ENCODE measurements at regions not wholly inside any gene's neighbourhood (a gene's known extent, or its start where the extent isn't known, plus 50 kb on each side); places are given as distances from the start of the nearest gene placed in this dataset.

DNA sequence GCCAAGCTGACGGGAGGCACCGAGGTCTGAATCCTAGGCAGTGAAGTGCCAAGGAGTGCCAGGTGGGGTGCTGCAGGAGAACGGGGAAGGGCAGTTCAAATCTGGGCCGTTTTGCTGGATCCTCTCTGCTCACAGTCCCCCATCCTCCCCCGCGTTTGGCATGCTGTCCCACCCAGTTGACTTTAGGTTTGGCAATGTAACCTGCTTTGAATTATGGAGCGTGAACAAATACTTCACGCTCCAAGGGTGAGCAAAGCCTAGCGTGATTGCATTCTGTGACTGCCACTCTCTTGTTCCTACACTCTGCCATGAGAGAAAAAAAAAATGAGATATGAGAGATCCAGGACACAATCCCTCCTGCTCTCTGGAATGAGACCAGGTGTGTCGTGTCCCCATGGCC lies 381.9 kb downstream of the ZNF516 start:
- no peak overlapping the region for H3K4me3 ChIP-seq

DNA sequence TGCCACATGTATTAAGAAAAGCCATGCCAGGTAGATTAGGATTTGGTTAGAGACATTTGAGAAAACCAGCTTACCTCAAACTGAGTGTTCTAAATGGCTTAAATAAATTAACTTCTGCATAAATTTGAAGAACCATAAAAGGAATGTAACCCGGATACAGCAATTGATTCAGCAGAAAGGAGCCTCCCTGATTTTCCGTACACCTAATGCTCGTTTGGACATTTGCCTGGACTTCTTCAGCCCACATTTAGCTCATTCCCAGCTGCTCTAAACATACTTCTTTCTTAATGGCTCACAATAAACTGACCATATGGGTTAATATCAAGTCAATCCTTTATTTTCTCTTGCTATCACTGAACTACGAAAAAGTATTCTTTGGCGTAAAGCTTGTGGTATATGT lies 392.4 kb downstream of the ZNF516 start:
- no peaks in the 10 kb centered on the region for H3K27me3 ChIP-seq
- DNase-seq, result no peak
- H3K9me3 ChIP-seq, result no peaks in the 10 kb centered on the region
- no peak overlapping the region for H3K4me3 ChIP-seq
- H3K36me3 ChIP-seq, result no peaks in the 10 kb centered on the region

More for the DNA sequence above, 381.9 kb downstream of the ZNF516 start:
- no peak for DNase-seq
- Histone ChIP-seq H3K27me3 (no peaks in the 10 kb centered on the region), H3K36me3 (no peaks in the 10 kb centered on the region), H3K9me3 (no peaks in the 10 kb centered on the region)

DNA sequence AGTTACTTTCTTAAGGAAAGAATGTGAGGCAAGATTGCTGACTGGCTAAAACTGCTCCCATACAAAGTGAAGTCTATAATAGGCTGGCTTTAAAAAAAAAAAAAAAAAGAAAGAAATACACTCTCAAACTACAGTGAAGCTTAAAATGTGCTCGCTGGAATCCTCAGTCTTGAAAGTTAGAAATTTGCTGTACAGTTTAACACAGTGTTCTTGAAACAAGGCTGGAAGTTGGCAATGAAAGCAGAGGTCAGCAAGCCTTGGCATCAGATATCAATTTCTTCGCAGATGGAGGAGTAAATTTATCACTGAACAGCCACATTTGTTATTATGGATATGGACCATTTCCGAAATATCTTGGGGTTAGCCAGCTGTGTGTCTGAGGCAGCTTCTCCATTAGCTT lies 392.9 kb downstream of the ZNF516 start:
- H3K9me3 ChIP-seq, result no peaks in the 10 kb centered on the region
- no peaks in the 10 kb centered on the region for H3K27me3 ChIP-seq
- no peaks in the 10 kb centered on the region for H3K36me3 ChIP-seq
- no peak for DNase-seq
- H3K4me3 ChIP-seq, result no peak overlapping the region

DNA sequence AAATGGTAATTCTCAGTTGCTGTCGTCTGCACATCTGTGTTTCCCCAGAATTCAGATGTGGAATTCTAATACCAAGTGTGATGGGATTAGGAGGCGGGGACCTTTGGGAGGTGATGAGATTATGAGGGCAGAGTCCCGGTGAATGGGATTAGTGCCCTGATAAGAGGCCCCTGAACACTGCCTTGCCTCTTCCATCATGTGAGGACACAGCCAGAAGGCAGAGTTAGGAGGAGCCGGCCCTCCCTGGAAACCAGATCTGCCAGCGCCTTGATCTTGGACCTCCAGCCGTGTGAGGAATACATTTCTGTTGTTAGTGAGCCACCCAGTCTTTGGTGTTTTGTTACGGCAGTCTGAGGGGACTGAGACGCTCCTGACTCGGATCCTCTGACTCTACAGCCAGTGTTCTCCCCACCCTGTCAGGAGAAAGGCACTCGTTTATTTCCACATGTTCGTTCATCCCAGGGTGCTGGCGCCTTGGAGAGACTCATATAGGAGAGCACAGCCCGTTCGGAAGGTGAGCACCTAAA lies 395.0 kb downstream of the ZNF516 start:
- Histone ChIP-seq H3K27me3 (no peaks in the 10 kb centered on the region), H3K36me3 (no peaks in the 10 kb centered on the region), H3K9me3 (no peaks in the 10 kb centered on the region), H3K4me3 (no peak overlapping the region)
- DNase-seq, result no peak

DNA sequence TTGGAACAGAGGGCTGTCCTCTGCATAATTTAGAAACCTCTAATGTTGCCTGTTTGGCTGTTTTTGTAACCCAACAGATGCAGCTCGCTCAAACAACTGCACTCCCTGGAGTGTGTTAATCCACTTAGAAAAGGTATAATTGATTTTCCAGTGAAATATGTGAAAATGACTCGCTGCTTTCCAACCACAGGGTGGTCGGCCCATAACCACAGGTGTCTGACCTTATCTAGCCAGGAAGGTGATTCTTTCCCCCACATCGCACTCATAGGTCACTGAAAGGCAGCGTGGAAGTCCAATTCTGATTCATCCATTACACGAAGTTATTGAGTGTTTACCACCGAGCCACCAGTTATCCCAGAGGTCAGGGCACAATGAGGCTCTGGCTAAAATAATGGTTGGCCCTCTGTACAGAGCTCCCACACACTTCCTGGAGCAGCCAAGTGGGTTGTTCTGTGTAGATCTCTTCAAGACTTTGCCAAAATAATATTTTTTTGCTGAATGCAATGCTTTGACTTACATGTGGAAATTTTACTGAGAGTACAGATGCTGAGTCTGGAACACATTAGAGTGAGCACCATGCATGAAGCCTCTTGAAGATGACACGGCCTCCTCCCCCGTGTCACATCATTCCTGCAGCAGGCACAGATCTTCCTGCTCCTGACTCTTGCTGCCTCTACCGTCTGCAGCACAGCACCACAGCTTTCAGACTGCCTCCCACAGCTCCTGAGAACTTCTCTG lies 396.2 kb downstream of the ZNF516 start:
- H3K4me3 ChIP-seq, result no peak overlapping the region
- H3K27me3 ChIP-seq, result no peaks in the 10 kb centered on the region
- H3K9me3 ChIP-seq, result no peaks in the 10 kb centered on the region
- no peaks in the 10 kb centered on the region for H3K36me3 ChIP-seq
- no peak for DNase-seq

DNA sequence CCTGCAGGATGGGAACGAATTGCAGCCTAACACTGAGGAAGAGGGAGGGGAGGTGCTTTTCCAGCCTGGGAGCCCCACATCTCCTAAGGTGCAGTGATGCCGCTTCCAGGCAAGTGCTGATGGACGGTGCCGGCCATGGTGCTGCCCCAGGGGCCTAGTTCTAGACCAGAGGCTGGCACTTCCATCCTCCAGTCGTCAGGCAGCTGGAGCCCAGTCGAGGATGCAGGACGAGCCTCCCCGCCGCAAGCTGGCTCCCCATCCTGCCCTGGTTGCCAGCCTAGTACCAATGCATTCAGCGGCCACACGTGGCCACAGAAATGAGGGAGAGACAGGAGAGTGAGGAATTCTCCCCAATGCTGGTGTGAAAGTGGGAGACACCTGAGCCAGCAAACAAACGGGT lies 413.5 kb downstream of the ZNF516 start:
- Histone ChIP-seq H3K4me3 (no peak overlapping the region), H3K9me3 (no peaks in the 10 kb centered on the region), H3K27me3 (no peaks in the 10 kb centered on the region), H3K36me3 (no peaks in the 10 kb centered on the region)
- no peak for DNase-seq

DNA sequence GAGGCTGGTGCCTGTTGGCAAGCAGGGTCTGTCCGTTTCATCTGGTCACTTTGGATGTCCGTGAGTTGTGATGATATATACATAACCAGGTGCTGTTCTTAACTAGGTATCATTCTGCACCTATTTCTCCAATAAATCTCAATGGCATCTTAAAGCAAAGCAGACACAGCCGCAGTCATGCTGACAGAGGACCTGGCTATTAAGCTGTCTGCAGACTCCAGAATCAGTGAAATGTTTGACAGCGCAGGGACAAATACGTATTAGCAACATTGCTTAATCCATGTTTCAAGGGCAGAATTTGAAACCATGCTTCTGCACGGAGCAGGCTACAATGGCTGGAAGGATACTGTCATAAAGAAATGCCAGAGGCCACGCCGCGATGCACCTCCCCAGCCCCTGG lies 414.6 kb downstream of the ZNF516 start:
- Histone ChIP-seq H3K4me3 (no peak overlapping the region), H3K27me3 (no peaks in the 10 kb centered on the region), H3K9me3 (no peaks in the 10 kb centered on the region), H3K36me3 (no peaks in the 10 kb centered on the region)
- no peak for DNase-seq

DNA sequence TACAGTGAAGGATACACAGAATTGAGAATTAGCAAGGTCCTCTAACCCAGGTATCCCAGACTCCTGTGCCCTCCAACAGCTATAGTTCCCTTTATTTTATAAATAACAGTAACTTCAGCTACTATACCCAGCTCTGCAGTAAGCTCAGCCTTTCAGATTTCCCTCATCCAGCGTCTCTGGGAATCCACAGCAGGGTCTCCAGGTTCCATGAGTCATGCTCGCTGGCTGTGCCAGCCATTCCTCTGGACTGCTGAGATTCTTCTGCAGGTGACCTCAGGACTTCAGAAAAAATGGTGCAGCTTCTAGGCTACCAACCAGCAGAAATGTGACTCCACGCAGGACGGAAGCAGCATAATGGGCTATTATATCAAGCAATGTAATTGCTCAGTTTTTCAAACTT lies 419.3 kb downstream of the ZNF516 start:
- Histone ChIP-seq H3K4me3 (no peak overlapping the region), H3K36me3 (no peaks in the 10 kb centered on the region), H3K27me3 (no peaks in the 10 kb centered on the region), H3K9me3 (no peaks in the 10 kb centered on the region)
- no peak for DNase-seq

DNA sequence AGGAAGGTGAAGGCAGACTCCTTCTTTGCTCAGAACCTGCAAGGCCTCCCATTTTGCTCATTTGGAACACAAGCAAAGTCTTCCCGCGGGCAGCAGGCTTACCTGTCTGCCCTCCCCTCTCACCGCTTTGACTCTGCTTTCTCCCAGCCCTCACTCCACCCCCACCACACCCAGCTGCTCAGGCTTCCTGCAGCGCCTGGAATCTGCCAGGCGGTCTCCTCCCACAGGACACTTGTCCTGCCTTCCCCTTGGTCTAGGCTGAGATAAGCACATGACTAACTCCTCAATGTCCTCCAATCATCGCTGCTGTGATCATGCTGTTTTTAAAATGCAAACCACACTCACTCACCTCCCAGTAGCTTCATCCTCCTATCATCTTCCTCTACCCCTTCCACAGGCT lies 430.0 kb downstream of the ZNF516 start:
- no peak for DNase-seq

DNA sequence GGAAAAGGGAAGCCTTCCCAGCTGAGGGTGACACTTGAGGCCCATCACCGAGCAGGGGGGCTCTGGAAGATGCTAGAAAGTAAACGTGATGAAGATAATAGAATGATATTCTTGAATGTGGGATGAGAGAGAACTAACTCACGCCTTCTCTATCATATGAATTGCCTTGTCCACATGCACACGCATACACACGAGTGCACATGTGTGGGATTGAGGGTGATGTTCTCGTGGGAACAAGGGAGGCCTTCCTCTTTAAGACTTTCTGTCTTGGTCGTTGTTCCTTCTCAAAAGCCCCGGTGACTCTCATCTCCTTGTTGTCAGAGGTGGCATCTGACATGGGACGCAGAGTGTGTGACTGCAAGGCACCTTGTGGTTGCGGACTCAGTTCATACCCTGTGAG lies 436.9 kb downstream of the ZNF516 start:
- H3K27me3 ChIP-seq, result no peaks in the 10 kb centered on the region
- H3K4me3 ChIP-seq, result no peak overlapping the region
- H3K36me3 ChIP-seq, result no peaks in the 10 kb centered on the region
- no peaks in the 10 kb centered on the region for H3K9me3 ChIP-seq
- DNase-seq, result no peak

More for the DNA sequence above, 430.0 kb downstream of the ZNF516 start:
- Histone ChIP-seq H3K9me3 (no peaks in the 10 kb centered on the region), H3K36me3 (no peaks in the 10 kb centered on the region), H3K27me3 (no peaks in the 10 kb centered on the region), H3K4me3 (no peak overlapping the region)

DNA sequence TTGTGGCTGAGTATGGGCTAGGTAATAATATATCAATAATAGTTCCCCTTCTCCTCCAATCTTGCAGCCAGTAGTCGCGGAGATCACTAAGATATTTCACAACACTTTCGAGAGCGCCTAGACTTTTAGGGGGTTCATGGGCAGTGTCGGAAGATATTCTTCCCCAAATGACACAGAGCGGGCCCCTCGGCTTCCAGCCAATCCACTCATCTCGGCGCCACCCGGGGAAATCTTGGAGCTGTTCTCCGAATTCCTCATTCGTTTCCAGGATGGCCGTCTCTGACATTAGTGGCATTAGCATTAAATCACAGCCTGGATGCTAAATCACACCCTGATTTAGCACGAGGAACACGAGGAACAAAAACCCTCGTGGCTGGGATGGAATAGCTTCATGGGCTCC lies 437.7 kb downstream of the ZNF516 start:
- Histone ChIP-seq H3K9me3 (no peaks in the 10 kb centered on the region), H3K27me3 (no peaks in the 10 kb centered on the region), H3K4me3 (no peak overlapping the region), H3K36me3 (no peaks in the 10 kb centered on the region)
- DNase-seq, result no peak

DNA sequence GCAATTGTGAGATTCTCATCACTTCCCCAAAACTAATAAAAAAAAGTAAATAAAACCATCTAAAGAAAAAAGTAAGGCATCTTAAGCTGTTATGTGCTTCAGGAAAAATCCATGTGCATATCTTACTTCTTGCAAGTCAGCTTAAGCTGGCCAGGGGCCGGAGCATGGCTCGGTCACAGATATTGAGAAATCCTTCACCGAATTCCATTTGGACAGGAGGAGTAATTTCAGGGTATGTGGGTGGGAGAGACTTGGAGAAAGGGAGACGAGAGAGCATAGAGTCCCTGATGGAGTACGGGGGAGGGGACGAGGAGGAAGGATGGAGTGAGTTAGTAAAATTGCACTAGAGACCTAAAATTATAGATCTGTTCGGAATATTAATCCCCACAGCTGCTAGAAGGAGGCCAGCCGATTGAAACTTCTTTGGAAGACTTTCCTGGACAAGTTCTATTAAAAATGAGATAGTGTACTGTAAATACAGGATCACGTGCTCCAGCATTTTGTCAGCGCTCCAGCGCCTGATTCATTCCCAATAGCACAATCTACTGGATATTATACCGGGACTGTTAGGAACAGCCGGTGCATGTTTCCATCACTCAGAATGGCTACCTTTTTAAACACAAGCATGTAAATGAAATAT lies 438.5 kb downstream of the ZNF516 start:
- Histone ChIP-seq H3K4me3 (no peak overlapping the region), H3K36me3 (no peaks in the 10 kb centered on the region), H3K9me3 (no peaks in the 10 kb centered on the region), H3K27me3 (no peaks in the 10 kb centered on the region)
- DNase-seq, result no peak

DNA sequence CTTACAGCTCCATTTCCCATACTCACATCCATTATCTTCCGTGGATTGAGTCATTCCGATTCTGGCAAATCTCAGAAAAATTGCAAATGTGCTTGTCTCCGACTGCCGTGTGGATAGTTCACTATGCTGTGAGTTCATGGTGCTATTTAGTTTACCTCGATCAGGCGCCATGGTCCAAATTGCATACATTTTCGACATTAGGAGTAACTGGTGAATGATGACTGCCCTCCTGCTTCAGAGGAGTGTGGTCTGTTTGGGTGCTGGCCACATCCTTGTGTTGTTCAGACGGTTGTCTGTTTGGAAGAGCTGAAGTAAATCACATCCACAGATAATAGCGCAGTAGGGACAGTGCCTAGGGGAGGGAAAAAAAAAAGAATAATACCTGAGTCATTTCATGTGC lies 439.5 kb downstream of the ZNF516 start:
- Histone ChIP-seq H3K27me3 (no peaks in the 10 kb centered on the region), H3K4me3 (no peak overlapping the region), H3K9me3 (no peaks in the 10 kb centered on the region), H3K36me3 (no peaks in the 10 kb centered on the region)
- no peak for DNase-seq

DNA sequence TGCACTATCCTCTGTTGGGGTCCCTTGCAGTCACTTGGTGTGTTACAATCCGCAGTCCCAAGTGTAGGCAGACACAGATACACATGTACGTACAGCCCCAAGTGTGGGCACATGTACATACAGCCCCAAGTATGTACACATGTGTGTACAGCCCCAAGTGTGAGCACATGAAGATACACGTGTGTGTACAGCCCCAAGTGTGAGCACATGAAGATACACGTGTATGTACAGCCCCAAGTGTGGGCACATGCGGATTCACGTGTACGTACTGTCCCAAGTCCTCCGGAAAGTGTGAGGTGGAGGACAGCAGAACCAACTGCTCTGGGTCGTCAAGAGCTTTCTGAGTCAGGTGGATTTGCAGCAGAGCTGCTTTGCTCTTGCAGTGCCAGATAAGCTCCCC lies 440.0 kb downstream of the ZNF516 start:
- no peak overlapping the region for H3K4me3 ChIP-seq
- no peak for DNase-seq
- no peaks in the 10 kb centered on the region for H3K27me3 ChIP-seq
- H3K36me3 ChIP-seq, result no peaks in the 10 kb centered on the region
- no peaks in the 10 kb centered on the region for H3K9me3 ChIP-seq

DNA sequence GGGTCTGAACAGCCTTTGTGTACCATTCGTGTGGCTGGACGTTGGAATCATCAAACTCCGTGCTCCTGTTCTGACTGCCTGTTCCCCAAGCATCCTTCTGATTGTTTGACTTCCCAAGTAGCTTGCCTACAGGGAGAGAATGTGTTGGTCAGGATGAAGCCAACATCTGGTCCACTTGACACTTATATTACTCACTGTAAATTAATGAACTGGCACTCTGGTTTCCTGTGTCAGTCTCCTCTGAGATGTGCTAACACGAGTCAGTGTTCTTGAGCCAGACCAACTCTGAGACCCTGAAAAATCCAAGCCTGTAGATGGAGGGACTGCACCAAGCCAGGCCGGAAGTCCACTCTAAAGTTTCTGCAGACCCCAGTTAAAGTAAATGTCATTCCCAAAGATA lies 440.9 kb downstream of the ZNF516 start:
- no peak for DNase-seq
- H3K36me3 ChIP-seq, result no peaks in the 10 kb centered on the region

DNA sequence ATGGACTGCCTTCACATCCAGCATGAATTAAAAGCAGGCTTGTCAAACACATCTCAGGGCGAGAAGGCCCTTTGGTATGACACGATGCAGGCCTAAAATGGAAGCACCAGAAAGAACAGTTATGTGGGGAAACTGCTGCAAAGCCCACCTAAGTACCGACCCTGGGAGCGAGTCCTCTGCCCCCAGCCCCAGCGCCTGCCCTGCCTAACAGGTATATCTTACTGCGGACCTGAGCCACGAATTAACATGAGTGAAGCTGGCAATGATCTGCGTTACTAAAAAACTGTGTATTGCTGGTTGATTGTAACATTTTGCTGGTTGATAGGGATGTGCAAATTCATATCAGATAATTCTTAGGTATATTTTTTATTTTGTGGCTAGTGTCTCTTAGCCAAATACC lies 441.5 kb downstream of the ZNF516 start:
- H3K9me3 ChIP-seq, result no peaks in the 10 kb centered on the region
- no peak for DNase-seq
- no peaks in the 10 kb centered on the region for H3K27me3 ChIP-seq
- H3K4me3 ChIP-seq, result no peak overlapping the region
- H3K36me3 ChIP-seq, result no peaks in the 10 kb centered on the region

More for the DNA sequence above, 440.9 kb downstream of the ZNF516 start:
- H3K9me3 ChIP-seq, result no peaks in the 10 kb centered on the region
- no peak overlapping the region for H3K4me3 ChIP-seq
- no peaks in the 10 kb centered on the region for H3K27me3 ChIP-seq

DNA sequence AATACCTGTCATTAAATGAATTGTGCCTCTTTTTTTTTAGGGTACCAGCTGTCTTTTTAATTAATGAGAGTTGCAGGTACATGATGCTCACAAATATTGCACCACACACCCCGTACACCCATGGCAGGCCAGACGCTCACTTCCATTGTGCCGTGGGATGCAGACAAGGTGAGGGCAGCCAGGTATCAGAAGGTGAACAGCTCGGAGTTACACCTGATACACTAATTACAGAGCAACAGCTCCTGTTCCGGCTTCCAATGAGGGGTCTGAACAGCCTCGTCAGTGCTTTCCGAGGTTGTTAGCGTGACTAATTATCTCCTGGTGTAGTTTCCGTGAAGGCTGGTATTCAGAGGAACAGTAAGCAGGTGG lies 442.8 kb downstream of the ZNF516 start:
- no peaks in the 10 kb centered on the region for H3K36me3 ChIP-seq
- H3K9me3 ChIP-seq, result no peaks in the 10 kb centered on the region
- H3K4me3 ChIP-seq, result no peak overlapping the region
- no peak for DNase-seq
- H3K27me3 ChIP-seq, result no peaks in the 10 kb centered on the region
